Smooth muscle cell (in vitro differentiated cells): ENCODE measurements at regions not wholly inside any gene's neighbourhood (a gene's known extent, or its start where the extent isn't known, plus 50 kb on each side); places are given as distances from the start of the nearest gene placed in this dataset.

ENCODE experiments used
- DNase-seq: peaks from one replicate; lab custom pipeline; 2025; ENCODE audit not compliant: unreplicated experiment; lab: John Stamatoyannopoulos, UW
- H2AFZ ChIP-seq: fragments of 200-600 bp; sonication (generic); 2 replicates; pipeline ENCODE4 v1.6.0; 2016; ENCODE audit warnings: antibody characterized with exemption, low read depth, mild to moderate bottlenecking
- H3F3A ChIP-seq: fragments of 200-600 bp; sonication (generic); 2 replicates; pipeline ENCODE4 v1.6.0; 2017; ENCODE audit warnings: antibody characterized with exemption, low read depth
- H3K27ac ChIP-seq: fragments of 200-600 bp; sonication (generic); 2 replicates; pipeline ENCODE4 v1.5.1; 2016; ENCODE audit warnings: low read depth, mild to moderate bottlenecking
- H3K27me3 ChIP-seq: fragments of 200-600 bp; sonication (generic); 2 replicates; pipeline ENCODE4 v1.6.1; 2016; ENCODE audit warnings: low read depth, mild to moderate bottlenecking
- H3K36me3 ChIP-seq: fragments of 200-600 bp; sonication (generic); 2 replicates; pipeline ENCODE4 v1.5.1; 2016; ENCODE audit warnings: low read depth
- H3K4me1 ChIP-seq: fragments of 200-600 bp; sonication (generic); 2 replicates; pipeline ENCODE4 v1.5.1; 2016; ENCODE audit warnings: low read depth
- H3K4me2 ChIP-seq: fragments of 200-600 bp; sonication (generic); 2 replicates; pipeline ENCODE4 v1.6.0; 2016; ENCODE audit warnings: mild to moderate bottlenecking
- H3K4me3 ChIP-seq: fragments of 200-600 bp; sonication (generic); 2 replicates; pipeline ENCODE4 v1.5.1; 2016; ENCODE audit warnings: mild to moderate bottlenecking
- H3K79me2 ChIP-seq: fragments of 200-600 bp; sonication (generic); 2 replicates; pipeline ENCODE4 v1.6.0; 2016; ENCODE audit warnings: low read depth, mild to moderate bottlenecking
- H3K9ac ChIP-seq: fragments of 200-600 bp; sonication (generic); 2 replicates; pipeline ENCODE4 v1.6.0; 2016; ENCODE audit warnings: low read depth
- H3K9me3 ChIP-seq: fragments of 200-600 bp; sonication (generic); replicated peaks from 2 replicates; pipeline ENCODE4 v1.5.1; 2016; ENCODE audit warnings: low read depth
- H4K20me1 ChIP-seq: fragments of 200-600 bp; sonication (generic); 2 replicates; pipeline ENCODE4 v1.6.0; 2016; ENCODE audit warnings: low read depth
- WGBS: methylation state at CpG from one replicate; pipeline ENCODE4 v1.1.7; 2016; ENCODE audit warnings: low lambda C conversion rate; 5-methylcytosine and 5-hydroxymethylcytosine counted together
- TF ChIP-seq, protein P1 (sequence below): fragments of 200-600 bp; sonication (generic); IDR thresholded peaks from 2 replicates; pipeline ENCODE4 v1.5.1; 2017; ENCODE audit warnings: borderline replicate concordance, mild to moderate bottlenecking, antibody characterized with exemption; ENCODE audit not compliant: insufficient read depth, poor library complexity, severe bottlenecking

DNA sequence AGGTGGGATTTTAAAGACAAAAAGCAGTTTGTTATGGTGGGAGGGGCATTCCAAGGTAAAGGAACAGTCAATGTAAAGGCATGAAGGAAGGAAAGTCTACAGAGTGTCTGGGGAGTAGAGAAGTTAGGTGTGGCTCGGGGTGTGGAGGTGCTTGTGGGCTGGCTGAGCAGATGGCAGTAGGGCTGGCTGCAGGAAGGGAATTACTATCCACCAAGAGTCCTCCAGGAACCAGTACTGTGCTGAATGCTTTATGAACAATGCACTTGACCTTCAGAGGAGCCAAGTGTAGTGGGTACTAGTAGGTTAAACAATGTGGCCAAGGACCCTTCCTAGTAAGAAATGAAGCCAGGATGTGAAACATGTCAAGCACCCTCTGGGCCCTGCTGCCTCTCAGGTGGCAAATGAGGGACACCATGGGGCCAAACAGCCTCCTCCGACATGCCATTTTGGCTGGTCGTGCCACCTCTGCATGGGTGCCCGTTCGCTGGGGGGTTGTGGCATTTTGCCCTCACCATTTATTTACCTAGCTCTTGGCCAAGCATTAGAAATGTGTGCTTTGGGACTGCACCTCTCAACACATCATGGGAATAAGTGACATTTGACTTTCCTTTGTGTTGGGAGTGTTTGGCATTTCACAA lies 123.6 kb upstream of the TENM4 start:
- no peaks in the 10 kb centered on the region for H4K20me1 ChIP-seq
- H3K27ac ChIP-seq, result no peak overlapping the region
- no peaks in the 10 kb centered on the region for H3F3A ChIP-seq
- H3K36me3 ChIP-seq, result no peaks in the 10 kb centered on the region
- DNase-seq, result no peak
- no peak overlapping the region for H3K4me2 ChIP-seq
- no peak overlapping the region for H2AFZ ChIP-seq
- H3K79me2 ChIP-seq, result no peaks in the 10 kb centered on the region
- TF ChIP-seq, protein P1, sequence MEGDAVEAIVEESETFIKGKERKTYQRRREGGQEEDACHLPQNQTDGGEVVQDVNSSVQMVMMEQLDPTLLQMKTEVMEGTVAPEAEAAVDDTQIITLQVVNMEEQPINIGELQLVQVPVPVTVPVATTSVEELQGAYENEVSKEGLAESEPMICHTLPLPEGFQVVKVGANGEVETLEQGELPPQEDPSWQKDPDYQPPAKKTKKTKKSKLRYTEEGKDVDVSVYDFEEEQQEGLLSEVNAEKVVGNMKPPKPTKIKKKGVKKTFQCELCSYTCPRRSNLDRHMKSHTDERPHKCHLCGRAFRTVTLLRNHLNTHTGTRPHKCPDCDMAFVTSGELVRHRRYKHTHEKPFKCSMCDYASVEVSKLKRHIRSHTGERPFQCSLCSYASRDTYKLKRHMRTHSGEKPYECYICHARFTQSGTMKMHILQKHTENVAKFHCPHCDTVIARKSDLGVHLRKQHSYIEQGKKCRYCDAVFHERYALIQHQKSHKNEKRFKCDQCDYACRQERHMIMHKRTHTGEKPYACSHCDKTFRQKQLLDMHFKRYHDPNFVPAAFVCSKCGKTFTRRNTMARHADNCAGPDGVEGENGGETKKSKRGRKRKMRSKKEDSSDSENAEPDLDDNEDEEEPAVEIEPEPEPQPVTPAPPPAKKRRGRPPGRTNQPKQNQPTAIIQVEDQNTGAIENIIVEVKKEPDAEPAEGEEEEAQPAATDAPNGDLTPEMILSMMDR, result no peak
- H3K4me1 ChIP-seq, result no peaks in the 10 kb centered on the region
- H3K4me3 ChIP-seq, result no peak overlapping the region
- H3K9ac ChIP-seq, result no peak overlapping the region
- peaks cover 1% of the 10 kb centered on the region for H3K9me3 ChIP-seq
- WGBS, result 98% methylated on average over 5 of the region's 5 CpGs
- no peaks in the 10 kb centered on the region for H3K27me3 ChIP-seq

DNA sequence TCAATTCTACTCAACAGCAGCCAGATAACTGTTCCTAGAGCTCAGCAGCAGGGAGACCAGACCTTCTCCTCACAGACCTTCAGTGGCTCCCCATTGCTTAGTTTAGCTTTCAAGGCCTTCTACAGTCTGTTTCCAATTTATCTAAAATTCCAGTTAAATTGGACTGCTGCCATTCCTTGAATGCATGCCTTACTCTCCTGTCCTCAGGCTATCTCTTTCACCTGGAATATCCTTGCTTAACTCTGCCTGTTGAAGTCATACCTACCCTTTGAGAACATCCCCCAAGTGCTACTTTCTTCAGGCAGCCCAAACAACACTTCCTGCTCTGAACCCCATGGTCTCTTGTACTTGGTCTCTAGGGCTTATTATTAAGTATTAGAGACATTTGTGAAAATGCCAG lies 120.7 kb upstream of the TENM4 start:
- Histone ChIP-seq H3K4me3 (no peak overlapping the region), H3K27ac (no peak overlapping the region), H3K4me2 (no peak overlapping the region), H3K9ac (no peak overlapping the region), H3K36me3 (no peaks in the 10 kb centered on the region), H3K27me3 (no peaks in the 10 kb centered on the region), H3F3A (no peaks in the 10 kb centered on the region), H3K79me2 (no peaks in the 10 kb centered on the region), H3K4me1 (no peaks in the 10 kb centered on the region), H2AFZ (no peak overlapping the region), H3K9me3 (no peaks in the 10 kb centered on the region), H4K20me1 (no peaks in the 10 kb centered on the region)
- DNase-seq, result no peak
- TF ChIP-seq, protein P1, result no peak

DNA sequence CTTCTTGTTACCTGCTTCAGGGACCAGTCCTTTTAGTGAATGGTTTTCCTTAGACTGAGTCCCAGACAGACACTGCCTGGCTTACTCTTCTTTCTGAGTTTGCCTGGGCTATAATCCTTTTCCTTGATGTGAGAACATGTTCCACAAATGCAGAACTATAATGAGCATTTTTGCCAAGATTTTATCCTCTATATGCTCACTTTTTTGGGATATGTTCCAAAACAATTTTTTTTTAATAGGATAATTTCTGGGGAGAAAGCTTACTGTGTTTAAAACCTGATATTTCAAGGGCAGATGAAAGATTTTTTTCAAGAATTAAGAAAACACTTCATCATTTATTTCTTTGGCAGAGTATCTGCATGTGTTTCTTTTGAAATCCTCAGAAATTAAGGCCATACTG lies 110.0 kb upstream of the TENM4 start:
- TF ChIP-seq, protein P1, result no peak
- DNase-seq, result no peak
- no peaks in the 10 kb centered on the region for H3K79me2 ChIP-seq

DNA sequence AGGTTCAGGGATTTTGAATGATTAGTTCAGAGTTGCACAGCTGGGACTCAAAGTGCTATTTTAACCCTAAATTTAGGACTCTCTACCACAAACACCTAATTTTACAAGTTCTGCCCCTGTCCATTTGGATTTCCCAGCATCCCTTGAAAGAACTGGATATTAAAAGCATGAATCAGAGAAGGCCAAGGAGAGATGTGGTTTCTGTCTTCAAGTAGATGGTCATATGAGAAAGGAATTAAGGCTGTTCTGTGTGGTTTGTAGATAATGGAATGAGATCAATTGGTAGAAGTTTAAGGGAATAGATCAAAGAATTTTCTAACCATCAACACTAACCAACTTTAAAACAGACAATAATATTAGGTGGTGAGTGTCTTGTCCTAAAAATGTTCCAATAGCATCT lies 106.4 kb upstream of the TENM4 start:
- Histone ChIP-seq H3F3A (no peaks in the 10 kb centered on the region), H3K9ac (no peak overlapping the region), H3K9me3 (no peaks in the 10 kb centered on the region), H3K36me3 (no peaks in the 10 kb centered on the region), H4K20me1 (no peaks in the 10 kb centered on the region), H2AFZ (no peak overlapping the region), H3K79me2 (no peaks in the 10 kb centered on the region), H3K27ac (peak overlapping the region; percentile 1), H3K27me3 (no peaks in the 10 kb centered on the region), H3K4me2 (peak overlapping the region; percentile 1), H3K4me1 (no peaks in the 10 kb centered on the region), H3K4me3 (no peak overlapping the region)
- TF ChIP-seq, protein P1, result no peak
- DNase-seq, result no peak

More for the DNA sequence above, 110.0 kb upstream of the TENM4 start:
- Histone ChIP-seq H3K9me3 (no peaks in the 10 kb centered on the region), H3K4me1 (no peaks in the 10 kb centered on the region), H3F3A (no peaks in the 10 kb centered on the region), H3K36me3 (no peaks in the 10 kb centered on the region), H3K9ac (no peak overlapping the region), H3K4me3 (no peak overlapping the region), H3K27ac (no peak overlapping the region), H2AFZ (no peak overlapping the region), H4K20me1 (no peaks in the 10 kb centered on the region), H3K27me3 (no peaks in the 10 kb centered on the region), H3K4me2 (no peak overlapping the region)
